Stimulated activated CD4-positive, alpha-beta T cell treated with anti-CD3 and anti-CD28 coated beads, Interleukin-2, amount 100 ng/mL, for 4 hours (primary cell): ENCODE measurements at regions not wholly inside any gene's neighbourhood (a gene's known extent, or its start where the extent isn't known, plus 50 kb on each side); places are given as distances from the start of the nearest gene placed in this dataset.

ENCODE experiments used
- DNase-seq: peaks from one replicate; pipeline ENCODE4 v3.0.0-alpha.2; 2020; ENCODE audit warnings: low read depth

DNA sequence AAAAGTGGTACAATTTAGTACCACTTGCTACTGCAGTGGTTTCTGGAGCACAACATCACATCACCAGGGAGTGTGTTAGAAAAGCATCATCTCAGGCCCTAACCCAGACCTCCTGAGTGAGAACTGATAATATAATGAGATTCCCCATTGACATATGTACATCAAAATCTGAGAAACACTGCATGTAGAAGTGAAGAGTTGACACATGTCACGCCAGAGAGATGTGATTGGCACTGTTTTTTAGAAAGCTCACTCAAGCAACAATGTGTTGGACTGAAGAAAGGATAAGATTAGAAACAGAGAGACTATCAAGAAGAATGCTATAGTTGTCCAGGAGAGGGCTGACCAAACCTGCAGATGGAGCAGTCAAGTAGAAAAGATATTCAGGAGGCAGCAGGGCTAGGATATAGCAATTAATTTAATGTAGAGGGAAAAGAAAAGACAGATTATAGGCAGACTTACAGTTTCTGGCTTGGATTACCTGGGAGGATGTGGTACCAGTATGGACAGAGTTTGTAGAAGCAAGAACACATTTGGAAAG is 324.4 kb upstream of the ADAMTSL1 start:
- DNase-seq, result no peak

DNA sequence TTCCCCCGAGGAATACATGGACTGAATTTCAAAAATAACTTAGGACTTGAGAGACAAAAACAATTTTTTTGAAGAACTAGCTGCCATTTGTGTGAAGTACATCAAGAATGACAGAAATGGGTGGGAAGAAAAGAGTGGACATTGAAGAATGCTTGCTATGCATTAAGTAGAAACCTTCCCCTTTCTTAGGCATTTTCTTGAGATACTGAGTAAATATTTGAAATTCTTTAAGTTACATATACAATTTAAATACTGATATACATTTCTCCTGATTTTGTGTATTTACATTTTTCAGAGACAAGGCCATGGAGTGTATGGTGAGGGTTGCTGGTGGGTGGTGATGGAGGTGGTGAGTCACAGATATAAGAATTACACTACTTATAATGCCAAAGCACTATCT is 319.3 kb upstream of the ADAMTSL1 start:
- DNase-seq, result no peak

DNA sequence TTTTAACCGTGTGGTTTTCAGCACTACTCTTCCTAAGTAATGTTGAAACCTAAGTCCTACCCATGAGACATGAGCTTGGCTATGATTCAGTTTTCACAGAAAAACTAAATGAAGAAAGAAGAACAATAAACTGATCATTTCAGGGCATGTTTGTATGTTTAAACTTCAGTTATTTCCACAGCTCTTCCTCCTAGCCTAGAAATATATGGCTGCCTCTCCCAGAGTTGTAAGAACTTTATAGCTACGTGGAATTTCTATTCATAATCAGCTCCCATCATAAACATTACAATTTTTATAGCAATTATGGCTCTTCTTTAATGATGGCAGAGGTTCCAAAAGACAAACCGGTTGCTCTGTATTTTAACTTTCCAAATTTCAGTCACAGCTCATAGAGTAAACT is 314.7 kb upstream of the ADAMTSL1 start:
- DNase-seq, result no peak

DNA sequence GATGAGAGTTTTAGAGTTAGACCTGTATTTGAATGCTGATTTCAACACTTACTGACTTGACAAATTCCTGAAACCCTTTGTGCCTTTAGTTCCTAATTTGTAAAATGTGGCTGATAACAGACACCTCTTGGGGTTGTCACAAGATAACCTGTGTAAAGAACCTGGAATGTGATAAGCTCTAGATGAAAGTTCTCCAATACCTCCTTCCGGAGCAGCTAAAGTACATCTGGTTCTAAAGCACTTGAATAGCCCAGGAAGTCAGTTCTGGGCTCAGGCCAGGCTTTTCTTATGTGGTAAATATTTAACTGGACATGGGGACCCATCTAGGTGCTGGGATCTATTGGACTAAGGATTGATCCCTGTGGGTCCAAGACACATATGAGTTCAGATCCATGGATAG is 310.8 kb upstream of the ADAMTSL1 start:
- no peak for DNase-seq

DNA sequence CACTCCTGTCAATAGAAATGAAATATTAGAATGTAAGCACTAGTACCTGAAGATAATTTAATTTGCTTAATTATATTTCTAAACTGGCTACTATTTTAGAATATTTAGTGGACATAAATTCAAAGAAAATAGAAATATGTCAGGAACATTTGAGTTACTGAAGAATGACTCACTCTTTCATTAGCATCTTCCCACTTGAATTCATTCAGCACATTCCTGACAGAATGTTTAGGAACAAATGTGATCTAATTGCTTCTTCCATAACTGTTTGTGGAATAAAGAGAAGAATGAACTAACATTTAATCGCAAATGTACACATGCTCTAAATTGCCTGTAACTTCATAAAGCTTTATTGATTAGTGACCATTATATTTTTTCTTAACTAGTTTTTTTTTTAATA is 306.2 kb upstream of the ADAMTSL1 start:
- DNase-seq, result no peak

DNA sequence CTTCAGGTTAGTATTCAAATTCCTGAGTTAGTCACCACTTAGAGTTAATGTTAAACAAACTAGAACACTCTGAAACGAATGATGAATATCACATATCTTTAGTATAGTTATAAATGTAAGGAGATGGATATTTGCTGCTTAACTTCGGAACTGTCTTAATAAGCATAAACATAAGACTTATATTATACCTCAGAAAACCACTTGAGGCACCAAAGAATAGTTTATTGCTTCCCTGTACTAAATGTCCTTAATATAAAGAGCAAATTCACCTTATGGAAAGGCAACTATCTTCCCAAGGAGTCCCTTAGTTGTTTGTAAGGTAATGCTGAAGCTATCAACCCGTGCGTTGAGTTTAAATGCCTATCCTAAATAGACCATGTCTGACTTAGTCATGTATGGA is 300.0 kb upstream of the ADAMTSL1 start:
- DNase-seq, result no peak

DNA sequence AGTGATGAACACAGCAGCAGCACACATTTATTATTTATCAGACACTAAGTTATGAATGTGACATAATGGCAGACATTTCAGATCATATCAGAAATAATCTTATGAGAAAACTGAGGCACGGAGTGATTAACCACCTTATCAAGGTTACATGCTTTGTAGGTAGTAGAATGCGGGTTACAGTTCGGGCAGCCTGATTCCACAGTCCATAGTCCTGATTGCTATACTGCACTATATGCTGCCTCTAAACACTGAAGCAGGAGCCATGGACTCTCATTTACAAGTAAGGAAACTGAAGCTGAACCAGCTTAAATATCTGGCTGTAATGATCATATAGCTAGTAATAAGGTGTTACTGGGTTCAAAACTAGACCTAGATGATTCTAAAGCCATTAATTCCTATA is 291.3 kb upstream of the ADAMTSL1 start:
- no peak for DNase-seq

DNA sequence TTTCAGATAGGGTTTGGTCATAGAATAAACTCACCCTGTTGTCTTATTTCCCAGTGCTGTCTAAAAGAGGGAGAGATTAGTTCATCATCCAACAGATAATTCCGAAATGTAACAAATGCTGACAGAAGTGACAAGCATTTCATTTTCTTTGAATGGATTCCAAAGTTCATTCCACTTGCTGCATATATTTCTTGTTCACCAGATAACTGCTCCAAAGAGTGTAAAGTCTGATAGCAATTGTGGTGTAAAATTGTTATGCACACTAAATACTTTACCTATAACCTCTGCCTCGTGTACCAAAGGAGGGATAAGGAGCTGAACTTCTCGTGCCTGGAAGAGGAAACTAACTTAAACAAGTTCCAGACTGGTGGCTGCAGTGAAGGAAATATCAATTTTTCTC is 290.0 kb upstream of the ADAMTSL1 start:
- no peak for DNase-seq

DNA sequence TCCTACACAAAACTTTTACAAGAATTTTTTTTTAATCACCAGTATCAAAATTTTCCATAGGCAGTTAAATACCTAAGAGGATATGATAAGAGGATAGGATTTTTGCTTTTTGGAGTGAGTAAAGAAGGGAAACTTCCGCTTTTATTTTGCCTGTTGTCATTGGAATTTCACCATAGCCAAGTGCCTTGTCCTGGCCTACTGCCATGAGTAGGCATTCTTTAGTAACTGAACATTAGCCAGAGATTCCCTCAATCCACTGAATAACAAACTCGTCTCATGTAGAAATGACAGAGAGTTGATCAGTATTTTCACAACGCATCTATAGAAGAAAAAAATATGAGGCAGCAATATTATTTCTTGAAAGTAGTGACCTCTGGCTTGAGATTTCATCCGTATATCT is 289.6 kb upstream of the ADAMTSL1 start:
- no peak for DNase-seq

DNA sequence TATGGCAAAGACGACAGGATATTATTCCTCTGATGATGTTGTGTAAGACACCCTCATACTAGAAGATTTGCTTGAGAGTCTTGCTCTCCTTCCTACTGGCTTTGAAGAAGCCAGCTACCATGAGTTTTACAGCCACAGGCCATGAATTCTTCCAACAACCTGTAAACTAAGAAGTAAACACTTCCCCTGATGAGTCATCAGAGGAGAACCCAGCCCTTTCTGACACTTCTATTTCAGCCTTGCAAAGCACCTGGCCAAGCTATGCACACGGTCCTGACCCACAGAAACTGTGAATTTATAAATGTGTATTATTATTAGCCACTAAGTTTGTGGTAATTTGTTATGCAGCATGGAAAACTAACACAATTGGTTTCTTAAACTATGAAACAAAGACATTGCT is 288.8 kb upstream of the ADAMTSL1 start:
- no peak for DNase-seq

DNA sequence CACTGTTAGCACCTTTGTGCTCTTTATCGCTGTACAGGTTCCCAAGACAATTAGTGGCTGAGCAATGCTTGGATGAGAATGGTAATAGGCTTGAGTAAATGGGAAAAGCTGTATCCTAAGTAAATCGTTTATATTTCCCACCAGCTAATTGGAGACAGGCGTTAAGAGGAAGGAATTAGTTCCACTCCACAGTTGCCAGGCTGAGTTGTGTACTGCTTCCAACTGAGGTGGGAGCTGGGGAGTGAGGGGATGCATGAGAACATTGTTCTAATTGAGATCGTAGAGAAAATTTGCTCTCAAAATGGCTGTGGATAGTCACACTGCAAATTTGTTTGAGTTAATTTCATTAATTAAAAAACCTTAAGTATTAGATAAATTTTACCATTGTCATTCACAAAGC is 285.0 kb upstream of the ADAMTSL1 start:
- DNase-seq, result no peak

DNA sequence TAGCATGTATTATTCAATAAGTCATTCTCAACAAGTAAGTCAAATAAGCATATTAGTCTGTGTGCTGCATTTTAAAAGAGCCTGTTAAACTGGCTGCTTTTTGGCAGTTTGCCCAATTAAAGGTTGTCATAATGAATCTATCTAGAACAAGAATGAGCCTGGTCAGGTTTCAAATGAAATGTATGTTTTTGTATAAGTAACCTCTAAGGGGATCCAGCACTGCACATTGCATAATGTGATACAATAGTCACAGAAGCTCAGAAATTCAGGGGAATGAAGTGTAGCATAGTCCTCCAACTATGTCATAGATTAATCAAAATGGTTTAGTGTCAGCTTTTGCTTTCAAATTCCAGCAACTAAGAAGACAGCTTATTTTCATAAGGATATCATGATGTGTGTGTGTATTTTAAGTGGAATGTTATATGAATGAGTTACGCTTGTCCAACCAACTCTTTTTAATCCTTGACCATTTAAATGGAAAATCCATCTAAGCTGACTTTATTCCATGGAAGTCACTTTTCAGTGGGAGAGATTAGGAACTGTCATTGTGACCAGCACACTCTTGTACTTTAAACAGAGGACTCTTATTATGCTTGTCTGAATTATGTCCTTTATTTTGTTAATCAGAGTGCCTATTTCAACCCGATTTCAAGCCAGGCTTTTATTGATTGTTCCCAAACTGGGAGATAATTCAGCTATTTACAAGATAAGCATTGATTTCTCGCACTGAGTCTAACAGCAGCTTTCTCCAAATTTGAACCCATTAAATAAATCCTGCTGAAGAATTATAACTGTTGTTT is 283.9 kb upstream of the ADAMTSL1 start:
- no peak for DNase-seq

DNA sequence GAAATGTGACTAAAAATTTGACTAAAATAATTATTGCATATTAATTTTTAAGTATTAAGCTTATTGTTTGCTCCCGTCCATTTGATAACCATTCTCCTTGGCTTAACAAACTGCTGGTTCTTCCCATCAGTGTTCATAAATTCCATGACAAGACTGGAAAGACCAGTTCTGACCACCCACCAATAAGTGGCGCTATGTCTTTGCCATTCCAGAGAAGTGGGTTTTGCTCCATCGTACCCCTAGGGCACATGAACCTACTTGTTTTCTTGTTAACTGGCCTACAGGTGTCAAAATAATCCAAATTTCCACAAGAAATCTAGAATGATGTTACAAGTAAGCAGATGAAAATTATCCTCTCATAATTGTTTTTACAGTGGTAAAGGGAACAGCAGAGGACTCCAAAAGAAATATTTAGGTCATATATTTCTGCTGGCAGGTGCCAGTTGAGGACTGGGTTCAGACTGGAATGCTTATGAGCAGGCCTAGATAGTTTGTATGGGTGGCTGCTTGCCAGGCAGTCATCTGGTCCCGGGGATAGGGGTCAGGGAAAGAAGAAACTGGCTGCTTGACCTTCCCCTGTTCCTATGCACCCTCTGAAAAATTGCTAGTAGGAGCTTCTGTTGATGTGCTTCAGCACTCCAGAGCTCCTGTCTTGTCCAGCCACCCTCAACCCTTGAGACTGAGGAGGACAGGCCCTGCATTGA is 283.1 kb upstream of the ADAMTSL1 start:
- DNase-seq, result no peak

DNA sequence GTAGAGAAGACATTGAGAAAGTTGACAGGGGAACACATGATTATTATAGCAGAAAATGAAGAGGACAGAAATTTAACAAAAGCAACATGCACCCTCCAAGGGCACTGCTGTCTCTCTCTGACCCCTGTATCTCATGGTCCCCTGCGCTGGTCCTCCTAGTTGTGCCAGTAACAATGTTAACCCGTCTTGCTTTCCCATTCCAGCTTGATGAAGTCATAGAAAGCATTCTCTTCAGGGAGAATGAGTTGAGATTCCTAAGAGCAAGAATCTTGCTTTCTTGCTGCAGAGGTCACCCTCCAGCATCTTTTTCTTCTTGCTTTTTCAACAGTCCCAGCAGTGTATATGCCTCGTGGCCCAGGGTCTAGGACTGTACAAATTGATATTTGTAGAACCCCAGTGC is 279.6 kb upstream of the ADAMTSL1 start:
- DNase-seq, result no peak

DNA sequence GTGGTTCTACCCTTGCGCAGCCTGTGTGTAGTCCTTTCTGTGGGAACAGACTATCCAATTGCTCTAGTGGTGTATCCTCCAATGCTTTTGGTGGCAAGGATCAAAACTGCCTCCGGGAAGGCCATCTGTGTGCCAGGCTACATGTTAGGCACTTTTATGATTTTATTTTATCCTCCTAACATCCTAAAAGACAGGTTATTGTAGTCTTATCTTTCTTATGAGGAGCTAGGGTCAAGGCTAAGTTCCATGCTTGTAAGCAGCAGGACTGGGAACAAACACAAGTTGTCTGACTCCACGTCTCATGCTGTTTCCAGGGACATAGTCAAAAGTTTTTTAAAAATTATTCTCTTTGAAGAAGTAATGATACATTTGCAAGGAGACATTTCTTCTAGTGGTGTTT is 278.7 kb upstream of the ADAMTSL1 start:
- DNase-seq, result no peak

DNA sequence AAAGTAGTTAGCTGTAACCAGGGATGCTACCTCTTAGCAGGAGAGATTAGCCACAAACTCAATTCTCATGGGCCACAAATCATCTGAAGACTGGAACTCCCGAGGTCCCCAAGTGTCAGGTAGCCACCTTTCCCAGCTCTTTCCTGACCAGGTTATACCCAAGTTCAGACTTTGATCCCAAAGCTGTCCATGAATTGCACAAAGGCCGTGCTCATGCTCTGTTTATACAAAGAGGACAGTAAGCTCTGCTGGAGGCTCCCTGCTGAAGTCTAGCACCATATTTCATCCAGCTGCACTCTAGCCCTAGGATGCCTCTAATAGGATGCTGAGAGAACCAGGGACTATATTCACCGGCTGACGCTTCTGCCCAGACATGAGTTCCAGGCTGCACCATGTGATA is 271.0 kb upstream of the ADAMTSL1 start:
- no peak for DNase-seq

DNA sequence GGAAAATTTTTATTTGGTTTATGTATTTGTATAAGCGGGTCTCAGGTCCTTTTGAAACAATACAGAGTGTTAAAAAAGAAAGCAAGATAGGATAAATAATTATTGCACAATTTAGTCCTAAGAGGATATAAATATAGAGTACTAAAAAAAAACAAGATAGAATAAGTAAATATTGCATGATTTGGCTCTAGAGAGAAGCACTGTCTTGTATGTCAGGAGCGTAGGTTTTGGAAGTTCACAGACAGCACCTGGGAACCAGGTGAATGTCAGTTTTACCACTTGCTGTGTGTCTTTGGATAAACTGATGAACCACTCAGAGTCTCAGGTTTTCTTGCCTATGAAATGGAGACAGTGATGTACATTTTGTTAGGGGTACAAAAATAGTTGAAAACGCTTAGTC is 266.2 kb upstream of the ADAMTSL1 start:
- no peak for DNase-seq

DNA sequence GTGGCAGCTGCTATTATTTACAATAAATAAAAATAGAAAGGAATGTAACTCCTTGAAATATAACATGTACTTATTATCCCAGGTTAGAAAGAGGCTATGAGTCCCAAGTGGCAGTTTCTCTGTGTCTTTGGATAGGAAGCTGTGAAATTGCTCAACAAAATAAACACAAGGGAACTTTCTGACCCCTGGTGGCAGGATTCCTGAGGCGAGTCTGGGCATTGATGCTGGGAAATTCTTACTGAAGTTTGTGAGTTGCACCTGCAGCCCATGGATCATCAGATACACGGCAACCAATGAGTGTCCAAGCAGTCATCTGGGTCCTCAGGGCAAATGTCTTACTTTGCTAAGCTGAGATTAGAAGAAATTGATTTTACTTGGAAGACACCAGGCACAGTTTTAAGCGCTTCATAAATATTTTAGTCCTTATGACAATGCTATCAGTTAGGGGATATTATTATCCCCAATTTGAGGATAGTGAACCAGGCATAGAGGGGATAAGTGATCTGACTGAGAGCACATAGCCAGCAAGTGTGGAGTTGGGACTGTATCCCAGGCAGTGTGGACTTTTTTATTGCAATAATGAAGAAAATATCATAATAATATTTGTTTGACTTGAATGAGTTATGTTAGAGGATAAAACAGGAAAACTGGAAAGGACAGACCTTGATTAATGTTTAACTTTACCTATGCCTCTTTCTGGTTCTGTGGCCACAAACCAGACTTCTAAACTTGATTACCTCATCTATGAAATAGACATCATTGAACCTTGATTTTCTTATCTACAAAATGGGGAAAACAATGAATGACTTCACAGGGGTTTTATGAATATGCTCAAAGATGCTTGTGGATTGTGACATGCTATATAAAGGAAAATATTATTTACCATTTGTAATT is 265.5 kb upstream of the ADAMTSL1 start:
- DNase-seq, result no peak

DNA sequence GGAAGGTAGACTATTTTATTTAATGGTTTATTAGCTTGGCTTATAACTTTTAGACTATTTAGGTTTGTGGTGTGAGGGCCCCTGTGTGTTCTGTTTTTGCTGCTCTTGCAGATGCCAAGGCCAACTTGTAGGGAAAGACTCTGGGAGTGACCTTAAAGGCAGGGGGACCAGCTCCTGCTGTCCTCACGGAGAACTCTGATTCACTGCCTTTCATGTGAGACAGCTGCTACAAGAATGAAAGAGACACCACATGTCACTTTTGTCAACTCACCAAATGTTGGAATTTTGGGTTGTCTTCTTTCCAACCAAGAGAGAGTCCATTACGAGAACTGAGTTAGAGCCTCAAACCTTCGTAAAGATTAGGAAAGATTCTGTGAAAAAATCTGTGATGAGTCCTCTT is 258.3 kb upstream of the ADAMTSL1 start:
- no peak for DNase-seq

DNA sequence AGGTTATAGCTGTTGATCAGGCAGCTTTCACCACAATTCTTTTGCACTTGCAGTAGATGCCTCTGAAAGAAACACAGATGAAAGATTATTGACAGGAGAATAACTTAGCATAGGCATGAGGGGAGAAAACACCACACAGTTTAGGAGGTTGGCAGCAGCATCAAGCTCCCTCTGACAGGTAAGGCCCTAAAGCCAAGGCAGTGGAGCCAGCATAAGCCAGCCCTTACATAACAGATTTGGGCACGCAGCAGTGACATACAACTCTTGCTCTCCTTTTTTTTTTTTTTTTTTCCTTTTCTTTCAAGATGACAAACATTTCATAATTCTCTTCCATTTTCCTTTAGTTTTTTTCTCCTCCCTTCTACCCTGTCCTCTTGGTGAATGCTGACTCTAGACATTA is 257.6 kb upstream of the ADAMTSL1 start:
- no peak for DNase-seq

DNA sequence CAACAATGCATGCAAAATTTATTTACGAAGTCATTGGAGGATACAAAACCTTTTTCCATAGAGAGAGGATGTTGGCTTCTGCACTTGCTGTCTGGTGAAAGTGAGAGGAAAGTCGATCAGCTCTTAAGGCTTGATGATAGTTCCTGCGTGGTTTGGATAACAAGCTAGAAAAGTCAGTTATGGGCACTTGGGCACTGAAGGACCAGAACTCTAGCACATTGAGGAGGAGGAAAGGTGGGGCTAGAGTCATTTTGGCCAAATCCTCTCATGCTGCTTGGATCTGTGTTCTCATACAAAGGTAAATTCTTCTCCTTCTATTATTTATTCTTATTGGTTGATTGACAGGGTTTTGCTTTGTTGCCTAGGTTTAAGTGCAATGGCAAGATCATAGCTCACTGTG is 245.9 kb upstream of the ADAMTSL1 start:
- DNase-seq, result no peak

DNA sequence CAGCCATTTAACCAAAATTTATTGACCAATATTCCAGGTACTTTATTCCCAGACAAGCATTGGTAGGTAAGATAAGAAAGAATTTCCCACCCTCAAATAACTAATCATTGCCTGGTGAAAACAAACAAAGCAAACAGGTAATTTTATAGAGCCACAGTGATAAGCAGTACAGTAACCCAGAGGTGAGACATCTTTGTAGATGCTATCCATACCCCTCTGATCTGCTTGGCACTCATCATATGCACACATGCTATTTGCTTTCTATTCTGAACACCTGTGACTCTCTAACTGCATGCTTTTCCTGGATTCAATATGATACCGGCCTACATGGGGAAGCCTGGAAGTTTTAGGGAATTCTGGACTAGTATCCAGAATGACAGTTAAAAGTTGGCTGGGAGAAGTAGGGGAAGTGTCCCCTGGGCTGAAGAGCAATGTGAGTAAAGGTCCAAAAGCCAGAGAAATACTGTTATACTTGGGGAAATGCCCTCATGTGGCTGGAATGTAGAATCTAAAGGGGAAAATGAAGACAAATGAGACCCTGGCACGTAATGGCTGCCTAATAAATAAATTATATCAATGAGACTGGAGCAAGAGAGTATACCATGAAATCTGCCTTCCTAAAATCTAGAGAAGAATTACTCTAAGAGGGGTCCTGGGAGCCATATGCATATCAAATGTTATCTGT is 243.8 kb upstream of the ADAMTSL1 start:
- no peak for DNase-seq
